Mucosa of rectum (tissue), 2 donors: ENCODE measurements at regions not wholly inside any gene's neighbourhood (a gene's known extent, or its start where the extent isn't known, plus 50 kb on each side); places are given as distances from the start of the nearest gene placed in this dataset.

Experiments
- H3K27ac ChIP-seq, 2 donors: one replicate each; pipeline ENCODE4 v1.7.0; 2013; ENCODE audit warnings: inconsistent platforms in 2 of 2, low read depth in 2 of 2, low read length in 2 of 2
- H3K27me3 ChIP-seq, 2 donors: one replicate each; pipeline ENCODE4 v1.7.0; 2013; ENCODE audit warnings: low read length in 2 of 2; ENCODE audit not compliant: control insufficient read depth in 2 of 2, insufficient read depth in 2 of 2
- H3K36me3 ChIP-seq, 2 donors: one replicate each; pipeline ENCODE4 v1.7.0; 2013; ENCODE audit warnings: low read length in 2 of 2; ENCODE audit not compliant: control insufficient read depth in 2 of 2, insufficient read depth in 2 of 2
- H3K4me1 ChIP-seq, 2 donors: one replicate each; pipeline ENCODE4 v1.7.0; 2013; ENCODE audit warnings: low read length in 2 of 2, mild to moderate bottlenecking in 1 of 2; ENCODE audit not compliant: control insufficient read depth in 2 of 2, insufficient read depth in 2 of 2
- H3K4me3 ChIP-seq, 2 donors: one replicate each; pipeline ENCODE4 v1.7.0; 2013; ENCODE audit warnings: low read length in 2 of 2
- H3K9ac ChIP-seq, 2 donors: one replicate each; pipeline ENCODE4 v1.7.0; 2013; ENCODE audit warnings: low read length in 2 of 2, low read depth in 1 of 2, mild to moderate bottlenecking in 1 of 2
- H3K9me3 ChIP-seq, 2 donors: one replicate each; pipeline ENCODE4 v1.7.0; 2013; ENCODE audit warnings: low read length in 2 of 2; ENCODE audit not compliant: control insufficient read depth in 2 of 2
- donor health status: healthy.
- donor health status: Normal muscosa, but diverticular disease.

DNA sequence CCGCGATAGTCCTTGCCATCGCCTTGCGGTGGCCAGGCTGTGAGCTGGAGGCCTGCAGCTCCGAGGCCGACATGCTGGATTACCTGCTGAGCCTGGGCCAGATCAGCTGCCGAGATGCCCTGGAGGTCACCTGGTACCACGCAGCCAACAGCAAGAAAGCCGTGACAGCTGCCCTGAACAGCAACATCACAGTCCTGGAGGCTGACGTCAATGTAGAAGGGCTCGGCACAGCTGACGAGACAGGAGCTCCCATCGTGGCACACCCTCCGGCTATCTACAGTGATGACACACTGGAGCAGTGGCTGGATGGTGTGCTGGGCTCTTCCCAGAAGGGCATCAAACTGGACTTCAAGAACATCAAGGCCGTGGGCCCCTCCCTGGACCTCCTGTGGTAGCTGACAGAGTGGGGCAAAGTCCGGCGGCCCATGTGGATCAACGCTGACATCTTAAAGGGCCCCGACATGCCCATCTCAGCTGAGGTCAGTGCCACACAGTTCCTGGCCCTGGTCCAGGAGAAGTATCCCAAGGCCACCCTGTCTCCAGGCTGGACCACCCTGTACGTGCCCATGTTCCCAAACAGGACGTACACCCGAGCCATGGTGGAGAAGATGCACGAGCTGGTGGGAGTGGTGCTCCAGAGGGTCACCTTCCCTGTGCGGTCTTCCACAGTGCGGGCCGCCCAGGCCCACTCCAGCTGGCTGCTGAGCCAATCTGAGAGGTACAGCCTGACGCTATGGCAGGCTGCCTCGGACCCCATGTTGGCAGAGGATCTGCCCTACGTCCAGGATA lies 70.2 kb downstream of the FAM43A start:
- Histone ChIP-seq H3K9ac (no peak overlapping the region), H3K27ac (no peak overlapping the region)

GRCh38 chr3:194756460-194756779 lies 70.7 kb downstream of the FAM43A start:
- no peaks in the 10 kb centered on the region for H3K9me3 ChIP-seq
- no peaks in the 10 kb centered on the region for H3K36me3 ChIP-seq
- H3K27me3 ChIP-seq, result no peaks in the 10 kb centered on the region
- H3K4me3 ChIP-seq, result no peak overlapping the region
- H3K27ac ChIP-seq, result no peak overlapping the region
- H3K9ac ChIP-seq, result no peak overlapping the region
- no peaks in the 10 kb centered on the region for H3K4me1 ChIP-seq

More for the DNA sequence above, 70.2 kb downstream of the FAM43A start:
- Histone ChIP-seq H3K4me1 (no peaks in the 10 kb centered on the region), H3K27me3 (no peaks in the 10 kb centered on the region), H3K4me3 (no peak overlapping the region), H3K36me3 (no peaks in the 10 kb centered on the region), H3K9me3 (no peaks in the 10 kb centered on the region)

DNA sequence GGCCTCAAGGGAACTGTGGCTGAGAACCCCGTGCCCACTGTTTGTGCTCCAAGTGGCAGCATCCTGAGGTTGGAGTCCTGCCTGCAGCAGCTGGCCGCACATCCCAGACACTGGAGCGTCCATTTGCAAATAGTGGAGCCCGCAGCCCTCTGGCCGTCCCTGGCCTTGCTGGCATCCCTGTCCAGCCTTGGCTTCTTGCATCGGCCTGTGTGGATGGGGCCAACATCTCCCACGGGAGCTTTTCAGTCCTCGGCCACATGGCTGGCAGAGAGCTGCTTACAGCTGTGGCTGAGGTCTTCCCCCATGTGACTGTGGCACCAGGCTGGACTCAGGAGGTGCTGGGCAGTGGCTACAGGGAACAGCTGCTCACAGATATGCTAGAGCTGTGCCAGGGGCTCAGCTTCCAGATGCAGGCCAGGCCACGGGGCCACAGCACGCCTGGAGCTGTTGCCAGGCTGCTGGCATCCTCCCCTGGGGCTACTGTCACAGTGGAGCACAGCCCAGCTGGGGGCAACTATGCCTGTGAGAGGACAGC lies 71.2 kb downstream of the FAM43A start:
- Histone ChIP-seq H3K27ac (no peak overlapping the region), H3K4me1 (no peaks in the 10 kb centered on the region), H3K27me3 (no peaks in the 10 kb centered on the region), H3K36me3 (no peaks in the 10 kb centered on the region), H3K9ac (no peak overlapping the region), H3K9me3 (no peaks in the 10 kb centered on the region), H3K4me3 (no peak overlapping the region)

DNA sequence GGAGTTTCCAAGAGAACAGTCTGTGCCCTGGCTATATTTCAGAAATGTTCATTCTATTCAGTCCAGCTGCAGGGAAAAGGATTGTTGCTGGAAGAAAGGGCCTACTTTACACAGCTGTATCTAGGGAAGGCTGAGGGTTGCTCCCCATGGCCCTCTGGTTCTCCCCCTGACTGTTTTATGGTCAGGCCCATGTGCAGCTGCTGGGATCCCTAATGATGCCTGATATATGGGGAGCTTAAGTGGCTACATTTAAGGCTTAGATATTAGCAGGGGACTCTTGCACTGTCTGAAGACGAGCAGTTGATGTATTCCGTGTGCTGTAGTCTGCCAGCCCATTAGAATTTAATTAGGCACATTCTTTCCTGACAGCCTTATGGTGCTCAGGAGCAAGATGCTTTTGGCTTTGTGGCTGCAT lies 72.0 kb downstream of the FAM43A start:
- H3K4me1 ChIP-seq, result no peaks in the 10 kb centered on the region
- H3K9me3 ChIP-seq, result no peaks in the 10 kb centered on the region
- H3K4me3 ChIP-seq, result no peak overlapping the region
- H3K27me3 ChIP-seq, result no peaks in the 10 kb centered on the region
- H3K36me3 ChIP-seq, result no peaks in the 10 kb centered on the region
- H3K27ac ChIP-seq, result no peak overlapping the region
- no peak overlapping the region for H3K9ac ChIP-seq

GRCh38 chr3:194758716-194759115 lies 73.0 kb downstream of the FAM43A start:
- H3K4me1 ChIP-seq, result no peaks in the 10 kb centered on the region
- no peaks in the 10 kb centered on the region for H3K36me3 ChIP-seq
- H3K9me3 ChIP-seq, result no peaks in the 10 kb centered on the region
- no peak overlapping the region for H3K27ac ChIP-seq
- H3K27me3 ChIP-seq, result no peaks in the 10 kb centered on the region
- H3K9ac ChIP-seq, result no peak overlapping the region
- no peak overlapping the region for H3K4me3 ChIP-seq

GRCh38 chr3:194760494-194761137 lies 74.9 kb downstream of the FAM43A start:
- Histone ChIP-seq H3K4me1 (no peaks in the 10 kb centered on the region), H3K9ac (no peak overlapping the region), H3K36me3 (no peaks in the 10 kb centered on the region), H3K9me3 (no peaks in the 10 kb centered on the region), H3K27ac (no peak overlapping the region), H3K27me3 (no peaks in the 10 kb centered on the region), H3K4me3 (no peak overlapping the region)

DNA sequence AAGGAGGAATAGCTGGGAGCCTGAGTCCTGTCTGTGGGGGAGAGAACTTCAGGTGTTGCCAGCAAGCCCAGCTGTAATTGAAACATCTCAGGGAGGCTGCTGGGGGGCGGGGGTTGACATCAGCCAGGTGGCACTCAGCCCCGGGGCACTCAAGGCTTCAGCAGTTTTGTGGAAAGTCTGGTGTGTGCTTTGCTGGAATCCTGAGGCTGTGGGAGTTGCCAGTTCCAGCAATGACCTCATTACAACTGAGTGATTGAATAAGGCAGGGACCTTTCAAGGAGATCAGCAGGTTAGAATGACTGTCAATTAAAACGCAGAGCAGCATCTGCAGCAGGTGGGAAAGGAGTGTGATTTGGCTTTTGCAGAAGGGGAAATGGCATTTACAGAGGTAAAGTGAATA lies 75.7 kb downstream of the FAM43A start:
- Histone ChIP-seq H3K9me3 (no peaks in the 10 kb centered on the region), H3K4me1 (no peaks in the 10 kb centered on the region), H3K4me3 (no peak overlapping the region), H3K27ac (no peak overlapping the region), H3K27me3 (no peaks in the 10 kb centered on the region), H3K9ac (no peak overlapping the region), H3K36me3 (no peaks in the 10 kb centered on the region)

- Histone ChIP-seq H3K36me3 (no peaks in the 10 kb centered on the region), H3K27me3 (no peaks in the 10 kb centered on the region), H3K9me3 (no peaks in the 10 kb centered on the region), H3K9ac (no peak overlapping the region), H3K4me3 (no peak overlapping the region), H3K4me1 (peaks cover 9 to 11% of the 10 kb centered on the region in 2 donors), H3K27ac (no peak overlapping the region)
Measured at GRCh38 chr3:194766845-194767244, 81.2 kb downstream of the FAM43A start.

DNA sequence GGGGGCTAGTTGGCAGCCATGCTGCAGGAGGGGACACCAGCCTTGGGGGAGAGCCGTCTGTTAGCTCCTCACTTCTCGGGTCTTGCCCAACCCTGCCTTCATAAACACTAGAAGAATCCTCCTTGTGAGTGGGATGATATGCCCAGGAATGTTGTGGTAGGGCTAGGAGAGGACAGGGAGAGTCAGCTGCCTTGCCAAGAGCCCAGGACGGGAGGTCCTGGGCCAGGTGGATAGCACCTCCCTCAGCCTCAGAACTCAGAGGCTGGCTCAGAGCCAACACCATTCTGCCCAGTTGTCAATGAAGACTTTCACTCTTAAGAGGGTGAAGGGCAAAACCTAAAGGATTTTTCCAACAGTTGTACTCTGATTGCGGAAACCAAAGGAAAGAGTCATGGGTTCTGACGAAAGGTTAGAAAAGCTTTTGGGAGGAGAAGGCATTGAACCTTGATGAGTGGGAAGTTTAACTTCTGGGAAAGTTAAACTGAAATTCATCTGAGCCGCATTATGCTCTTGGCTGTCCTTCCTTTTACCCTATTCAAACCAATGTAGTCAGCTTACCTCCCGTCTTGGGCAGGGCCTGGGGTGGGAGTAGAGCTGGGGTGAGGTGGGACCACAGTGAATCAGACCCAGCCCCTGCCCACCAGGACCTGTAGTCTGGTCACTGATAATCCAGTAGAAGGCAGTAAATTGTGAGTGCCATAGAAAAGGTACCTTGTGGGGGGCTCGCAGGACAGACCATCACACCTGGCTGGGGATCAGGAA lies 81.9 kb downstream of the FAM43A start:
- Histone ChIP-seq H3K27me3 (peaks cover 0 to 2% of the 10 kb centered on the region in 2 donors), H3K4me1 (peaks cover 10 to 11% of the 10 kb centered on the region in 2 donors), H3K9ac (no peak overlapping the region), H3K27ac (no peak overlapping the region), H3K4me3 (no peak overlapping the region), H3K36me3 (no peaks in the 10 kb centered on the region), H3K9me3 (no peaks in the 10 kb centered on the region)

GRCh38 chr3:194768586-194768985 lies 82.9 kb downstream of the FAM43A start:
- Histone ChIP-seq H3K27ac (peak overlapping the region in 1 of 2 donors; percentile 11), H3K9ac (no peak overlapping the region), H3K9me3 (no peaks in the 10 kb centered on the region), H3K36me3 (no peaks in the 10 kb centered on the region), H3K4me3 (peak overlapping the region; percentile 27 to 58), H3K4me1 (peaks cover 17 to 20% of the 10 kb centered on the region in 2 donors), H3K27me3 (peaks cover 0 to 2% of the 10 kb centered on the region in 2 donors)
